Urinary bladder (tissue), 3 donors: ENCODE measurements at regions not wholly inside any gene's neighbourhood (a gene's known extent, or its start where the extent isn't known, plus 50 kb on each side); places are given as distances from the start of the nearest gene placed in this dataset.

ENCODE experiments used
- DNase-seq: peaks from one replicate; pipeline ENCODE4 v3.0.0-alpha.2; 2015; ENCODE audit errors: extremely low spot score
- H3K27ac ChIP-seq: one replicate; pipeline ENCODE4 v1.5.1; 2013; ENCODE audit warnings: low read depth, mild to moderate bottlenecking, moderate library complexity
- H3K36me3 ChIP-seq: one replicate; pipeline ENCODE4 v1.6.1; 2013; ENCODE audit warnings: mild to moderate bottlenecking, moderate library complexity; ENCODE audit not compliant: insufficient read depth
- H3K4me1 ChIP-seq: one replicate; pipeline ENCODE4 v1.6.1; 2013; ENCODE audit warnings: mild to moderate bottlenecking, moderate library complexity; ENCODE audit not compliant: insufficient read depth
- H3K4me3 ChIP-seq: one replicate; pipeline ENCODE4 v1.5.1; 2013; ENCODE audit warnings: low read depth, low read length
- whole genome bisulfite sequencing: extraction: QIAGEN DNeasy Blood & Tissue Kit; methylation state at CpG from one replicate; pipeline ENCODE4 v1.1.7; 2013; 5-methylcytosine and 5-hydroxymethylcytosine counted together
- donor health status: healthy with polysubstance abuse.
- donor health status: healthy.

DNA sequence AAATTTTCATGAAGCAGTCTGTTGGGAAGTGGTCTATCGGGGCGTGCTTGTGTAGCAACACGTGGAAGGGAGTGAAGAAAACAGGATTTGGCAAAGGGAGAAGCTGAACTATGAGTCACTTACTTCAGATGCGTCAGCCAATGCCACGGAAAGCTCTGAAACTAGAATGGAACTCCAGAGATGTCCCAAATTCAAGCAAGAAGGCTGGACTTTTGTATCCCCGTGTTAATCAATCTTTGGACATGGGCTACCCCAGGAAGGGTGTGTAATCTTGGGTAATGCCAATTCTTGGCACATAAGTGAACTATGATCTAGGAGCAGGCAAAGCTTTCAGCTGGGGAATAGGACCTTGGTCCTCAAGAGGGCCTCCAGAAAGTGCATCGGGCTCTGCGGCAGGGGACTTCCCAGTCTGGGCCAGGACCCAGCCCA lies 102.6 kb downstream of the ADSS2 start:
- no peaks in the 10 kb centered on the region for H3K4me1 ChIP-seq
- 73% methylated on average over 8 of the region's 8 CpGs for WGBS
- H3K36me3 ChIP-seq: no peaks in the 10 kb centered on the region
- DNase-seq: no peak
- no peak overlapping the region for H3K4me3 ChIP-seq
- H3K27ac ChIP-seq: no peak overlapping the region

- Histone ChIP-seq H3K27ac (no peak overlapping the region), H3K4me3 (no peak overlapping the region), H3K4me1 (no peaks in the 10 kb centered on the region), H3K36me3 (no peaks in the 10 kb centered on the region)
- DNase-seq: no peak
- 41% methylated on average over 8 of the region's 8 CpGs for WGBS
Observed at GRCh38 chr1:244349581-244350001, 102.1 kb downstream of the ADSS2 start.

DNA sequence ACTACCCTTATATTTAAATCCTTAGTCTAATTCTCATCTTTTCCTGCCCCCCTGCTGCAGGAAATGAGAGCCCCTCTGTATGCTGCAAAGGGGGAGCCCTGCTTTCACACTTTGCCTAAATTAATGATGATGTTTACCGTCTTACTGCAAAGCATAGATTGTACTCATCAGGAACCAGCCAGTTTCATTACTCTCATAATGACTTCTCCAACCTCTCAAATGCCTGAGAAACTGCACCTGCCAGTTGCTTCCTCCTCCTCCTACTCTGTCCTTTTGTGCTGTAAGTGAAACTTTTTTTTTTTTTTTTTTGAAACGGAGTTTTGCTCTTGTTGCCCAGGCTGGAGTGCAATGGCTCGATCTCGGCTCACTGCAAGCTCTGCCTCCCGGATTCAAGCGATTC lies 101.7 kb downstream of the ADSS2 start:
- H3K4me3 ChIP-seq: no peak overlapping the region
- no peak for DNase-seq
- no peaks in the 10 kb centered on the region for H3K36me3 ChIP-seq
- WGBS: 70% methylated on average over 6 of the region's 6 CpGs
- H3K4me1 ChIP-seq: no peaks in the 10 kb centered on the region
- no peak overlapping the region for H3K27ac ChIP-seq

DNA sequence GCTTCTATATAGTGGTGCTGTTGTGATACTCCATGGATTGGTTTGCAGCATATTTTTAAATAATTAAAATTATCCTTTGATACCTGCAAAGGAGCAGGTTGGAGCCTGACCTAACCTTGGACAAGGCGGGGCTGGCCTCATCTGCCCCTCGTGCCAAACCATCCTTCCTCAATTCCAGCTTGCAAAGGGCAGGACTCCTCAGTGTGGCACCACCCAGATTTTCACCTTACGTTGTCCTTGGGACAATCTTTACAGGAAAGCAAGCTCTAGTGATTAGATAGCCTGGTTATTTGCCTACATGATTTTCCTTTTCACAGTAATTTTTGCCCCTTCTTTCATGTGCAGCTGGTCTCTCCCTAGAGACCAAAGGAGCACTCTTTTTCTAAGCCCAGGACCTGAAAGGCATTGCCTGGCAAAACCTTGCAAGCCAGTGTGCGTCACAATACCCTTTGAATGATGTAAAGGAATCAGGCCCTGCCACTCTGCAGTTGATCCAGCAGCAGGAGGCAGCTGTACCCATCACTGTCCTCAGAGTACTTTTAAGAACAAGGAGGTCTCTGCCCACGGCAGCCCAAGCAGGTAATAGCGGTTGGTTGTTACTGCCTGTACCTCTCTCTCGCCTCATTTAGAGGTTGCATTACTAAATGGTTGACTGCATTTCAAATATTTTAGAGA lies 99.4 kb downstream of the ADSS2 start:
- no peak overlapping the region for H3K4me3 ChIP-seq
- H3K4me1 ChIP-seq: no peaks in the 10 kb centered on the region
- DNase-seq: no peak
- no peak overlapping the region for H3K27ac ChIP-seq
- 86% methylated on average over 7 of the region's 7 CpGs for WGBS
- no peaks in the 10 kb centered on the region for H3K36me3 ChIP-seq

GRCh38 chr1:244353551-244354091 lies 98.1 kb downstream of the ADSS2 start:
- DNase-seq: no peak
- Histone ChIP-seq H3K36me3 (no peaks in the 10 kb centered on the region), H3K4me3 (no peak overlapping the region), H3K27ac (no peak overlapping the region), H3K4me1 (no peaks in the 10 kb centered on the region)
- 52% methylated on average over 7 of the region's 7 CpGs for WGBS

- WGBS: 81% methylated on average over 5 of the region's 5 CpGs
- Histone ChIP-seq H3K4me1 (no peaks in the 10 kb centered on the region), H3K4me3 (no peak overlapping the region), H3K27ac (no peak overlapping the region), H3K36me3 (no peaks in the 10 kb centered on the region)
- DNase-seq: no peak
Observed at GRCh38 chr1:244354810-244355278, 96.9 kb downstream of the ADSS2 start.

- 95% methylated on average over 1 of the region's 1 CpG for WGBS
- no peak for DNase-seq
- H3K4me3 ChIP-seq: no peak overlapping the region
- H3K36me3 ChIP-seq: no peaks in the 10 kb centered on the region
- H3K4me1 ChIP-seq: no peaks in the 10 kb centered on the region
- no peak overlapping the region for H3K27ac ChIP-seq
Observed at GRCh38 chr1:244356376-244356775, 95.3 kb downstream of the ADSS2 start.
